ENCODE measurements at regions not wholly inside any gene's neighbourhood (a gene's known extent, or its start where the extent isn't known, plus 50 kb on each side); places are given as distances from the start of the nearest gene placed in this dataset.

GRCh38 chr1:55500601-55501000, 285.4 kb upstream of the USP24 start:
- ChIA-PET CTCF (ENCODE audit: low intra/inter-chr PET ratio, low total read pairs) (no interaction called here), POLR2A (no interaction called here)
- Histone ChIP-seq H3K4me1 (ENCODE audit: insufficient read depth, low read length) (peaks cover 15% of the 10 kb centered on the region), H3K27ac (ENCODE audit: extremely low read length, insufficient read depth, low read length) (no peak overlapping the region), H3K9me3 (ENCODE audit: low read length) (no peaks in the 10 kb centered on the region), H3K79me2 (ENCODE audit: insufficient read depth, low read length) (no peaks in the 10 kb centered on the region), H3K9ac (ENCODE audit: insufficient read depth, low read depth, low read length) (no peak overlapping the region), H4K20me1 (ENCODE audit: insufficient read depth, low read length) (no peaks in the 10 kb centered on the region), H3K36me3 (replicated peaks in 1 of 2; ENCODE audit: control insufficient read depth in 1 of 2, insufficient read depth in 2 of 2, low read length in 2 of 2) (no peaks in the 10 kb centered on the region), H3K27me3 (ENCODE audit: control insufficient read depth in 1 of 2, insufficient read depth in 2 of 2, low read length in 2 of 2) (no peaks in the 10 kb centered on the region), H3K4me3 (replicated peaks in 1 of 3; ENCODE audit: insufficient read depth in 1 of 3, low read depth in 2 of 3, low read length in 3 of 3) (no peak overlapping the region), H2AFZ (ENCODE audit: low read length) (no peak overlapping the region), H3K4me2 (ENCODE audit: low read depth, low read length) (no peak overlapping the region)
- in situ Hi-C loops (cut with HindIII; ENCODE audit: extremely low pct_ligation_motif_present, low pct_unique_long_range_greater_than_20kb) (no loop called here), intact Hi-C loops (cut with micrococcal nuclease; ENCODE audit: unreplicated experiment) (no loop called here)
- no TSS peak for BruUV-seq (replicated peaks)
- ATAC-seq = no peak
- FAIRE-seq = no peak
- TF ChIP-seq AHR (CRISPR knock-in tag; IDR thresholded peaks at IDR 0.05) (no peak), ZNF441 (CRISPR knock-in tag; IDR thresholded peaks at IDR 0.05; ENCODE audit: borderline replicate concordance) (no peak), ZNF367 (CRISPR knock-in tag; IDR thresholded peaks at IDR 0.05; ENCODE audit: borderline replicate concordance) (no peak), HMGXB3 (CRISPR knock-in tag; IDR thresholded peaks at IDR 0.05; ENCODE audit: borderline replicate concordance) (no peak), ZFP62 (CRISPR knock-in tag; IDR thresholded peaks at IDR 0.05) (no peak), HINFP (CRISPR knock-in tag; IDR thresholded peaks at IDR 0.05; ENCODE audit: low read depth) (no peak), HDAC1 (CRISPR knock-in tag; IDR thresholded peaks at IDR 0.05) (no peak), POLR2G (IDR thresholded peaks at IDR 0.05; ENCODE audit: low read depth, low read length) (no peak), NPAS2 (CRISPR knock-in tag; IDR thresholded peaks at IDR 0.05; ENCODE audit: borderline replicate concordance) (no peak), MTERF4 (CRISPR knock-in tag; IDR thresholded peaks at IDR 0.05) (no peak), SP140L (CRISPR knock-in tag; IDR thresholded peaks at IDR 0.05; ENCODE audit: borderline replicate concordance) (no peak), PTBP1 (IDR thresholded peaks at IDR 0.05; ENCODE audit: low read depth, low read length, poor library complexity, severe bottlenecking) (no peak), HNRNPK (IDR thresholded peaks at IDR 0.05; ENCODE audit: low read depth, low read length, poor library complexity, severe bottlenecking) (no peak), ATF4 (CRISPR knock-in tag; IDR thresholded peaks at IDR 0.05) (no peak), TBL1XR1 (IDR thresholded peaks at IDR 0.05; ENCODE audit: borderline replicate concordance, low read length, partially characterized antibody) (no peak)
- no peak for DNase-seq (ENCODE audit: low spot score)
- WGBS (ENCODE audit: low lambda C conversion rate) = 96% methylated on average over 6 of the region's 6 CpGs
